ENCODE measurements at regions not wholly inside any gene's neighbourhood (a gene's known extent, or its start where the extent isn't known, plus 50 kb on each side); places are given as distances from the start of the nearest gene placed in this dataset.

DNA sequence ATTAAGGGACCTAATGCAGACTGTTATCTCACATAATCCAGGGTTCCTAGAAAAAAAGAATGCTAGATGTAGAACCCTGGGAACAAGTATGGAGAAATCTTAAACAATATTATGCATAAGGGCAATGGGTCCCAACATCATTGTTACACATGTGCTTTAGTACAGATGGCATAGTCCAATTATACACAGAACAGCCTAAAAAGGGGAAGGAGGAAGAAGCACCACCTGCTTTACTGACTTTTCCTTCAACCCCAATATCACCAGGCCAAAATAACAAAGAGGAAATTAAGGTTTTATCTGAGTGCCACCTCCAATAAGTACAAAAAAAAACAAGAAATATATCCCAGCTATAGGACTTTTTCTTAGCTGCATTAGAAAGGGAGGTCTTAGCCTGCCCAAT is 211.9 kb downstream of the RPS4Y2 start:
- Histone ChIP-seq H3K9me3 (no peaks in the 10 kb centered on the region), H3K27ac (no peak overlapping the region), H3K27me3 (no peaks in the 10 kb centered on the region), H3K4me1 (no peaks in the 10 kb centered on the region), H3K4me3 (no peak overlapping the region), H3K36me3 (no peaks in the 10 kb centered on the region)
- DNase-seq = no peak
- in situ Hi-C loops (cut with MboI; ENCODE audit: low pct_ligation_motif_present in 1 of 4, low pct_unique_long_range_greater_than_20kb in 1 of 4, low sequenced_read_pairs in 3 of 4) = no loop called here
- intact Hi-C loops (cut with DNase I; ENCODE audit: low total_unique reads) = no loop called here
- TF ChIP-seq POLR2AphosphoS5 (IDR thresholded peaks at IDR 0.05) (no peak), POLR2A (IDR thresholded peaks at IDR 0.05) (no peak), EP300 (IDR thresholded peaks at IDR 0.05; ENCODE audit: low read depth) (no peak)
- TF ChIP-seq, protein P1, sequence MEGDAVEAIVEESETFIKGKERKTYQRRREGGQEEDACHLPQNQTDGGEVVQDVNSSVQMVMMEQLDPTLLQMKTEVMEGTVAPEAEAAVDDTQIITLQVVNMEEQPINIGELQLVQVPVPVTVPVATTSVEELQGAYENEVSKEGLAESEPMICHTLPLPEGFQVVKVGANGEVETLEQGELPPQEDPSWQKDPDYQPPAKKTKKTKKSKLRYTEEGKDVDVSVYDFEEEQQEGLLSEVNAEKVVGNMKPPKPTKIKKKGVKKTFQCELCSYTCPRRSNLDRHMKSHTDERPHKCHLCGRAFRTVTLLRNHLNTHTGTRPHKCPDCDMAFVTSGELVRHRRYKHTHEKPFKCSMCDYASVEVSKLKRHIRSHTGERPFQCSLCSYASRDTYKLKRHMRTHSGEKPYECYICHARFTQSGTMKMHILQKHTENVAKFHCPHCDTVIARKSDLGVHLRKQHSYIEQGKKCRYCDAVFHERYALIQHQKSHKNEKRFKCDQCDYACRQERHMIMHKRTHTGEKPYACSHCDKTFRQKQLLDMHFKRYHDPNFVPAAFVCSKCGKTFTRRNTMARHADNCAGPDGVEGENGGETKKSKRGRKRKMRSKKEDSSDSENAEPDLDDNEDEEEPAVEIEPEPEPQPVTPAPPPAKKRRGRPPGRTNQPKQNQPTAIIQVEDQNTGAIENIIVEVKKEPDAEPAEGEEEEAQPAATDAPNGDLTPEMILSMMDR (IDR thresholded peaks at IDR 0.05) = no peak

DNA sequence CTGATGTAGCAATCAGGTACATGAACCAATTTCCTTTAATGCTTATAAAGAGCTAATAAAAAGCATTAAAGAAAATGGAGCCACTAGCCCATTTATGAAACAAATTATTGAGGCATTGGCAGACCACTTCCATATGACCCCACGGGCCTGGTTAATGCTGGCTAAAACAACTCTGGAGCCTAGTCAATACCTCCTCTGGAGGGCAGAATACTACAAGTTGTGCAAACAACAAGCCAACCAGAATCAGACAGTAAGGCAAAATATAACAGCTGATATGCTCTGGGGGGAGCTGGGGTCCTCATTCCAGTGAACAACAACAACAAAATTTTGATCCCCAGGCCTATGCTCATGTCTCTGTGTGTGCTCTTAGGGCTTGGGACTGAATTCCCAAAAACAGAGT is 212.3 kb downstream of the RPS4Y2 start:
- no peaks in the 10 kb centered on the region for H3K27me3 ChIP-seq
- in situ Hi-C loops (cut with MboI; ENCODE audit: low pct_ligation_motif_present in 1 of 4, low pct_unique_long_range_greater_than_20kb in 1 of 4, low sequenced_read_pairs in 3 of 4) = no loop called here
- H3K4me3 ChIP-seq = no peak overlapping the region
- H3K4me1 ChIP-seq = no peaks in the 10 kb centered on the region
- no peaks in the 10 kb centered on the region for H3K9me3 ChIP-seq
- 40% methylated on average over 1 of the region's 1 CpG; no CpG with 5 or more reads in 1 of the 2 donors for WGBS, 2 donors (ENCODE audit: low coverage in 1 of 2)
- no peaks in the 10 kb centered on the region for H3K36me3 ChIP-seq
- TF ChIP-seq POLR2AphosphoS5 (IDR thresholded peaks at IDR 0.05) (no peak), EP300 (IDR thresholded peaks at IDR 0.05; ENCODE audit: low read depth) (no peak), POLR2A (IDR thresholded peaks at IDR 0.05) (no peak)
- TF ChIP-seq, protein P1 (IDR thresholded peaks at IDR 0.05) = no peak
- no peak overlapping the region for H3K27ac ChIP-seq
- intact Hi-C loops (cut with DNase I; ENCODE audit: low total_unique reads) = no loop called here
- no peak for DNase-seq

DNA sequence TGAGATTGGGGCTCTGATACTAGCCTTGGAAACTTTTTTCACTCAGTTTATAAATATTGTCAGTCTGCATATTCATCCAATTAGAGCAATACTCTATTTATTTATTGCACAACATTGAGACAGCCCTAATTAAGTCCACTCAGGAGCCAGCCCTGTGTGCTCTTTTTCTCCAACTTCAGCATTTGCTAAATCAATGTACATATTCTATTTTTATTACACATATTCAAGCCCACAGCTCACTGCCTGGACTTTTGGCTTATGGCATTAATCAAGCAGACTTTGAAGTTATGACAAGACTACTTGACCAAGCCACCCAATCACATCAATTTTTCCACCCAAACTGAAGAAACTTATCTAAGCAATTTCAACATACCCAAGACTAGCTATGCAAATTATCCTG is 215.5 kb downstream of the RPS4Y2 start:
- intact Hi-C loops (cut with DNase I; ENCODE audit: low total_unique reads) (no loop called here), in situ Hi-C loops (cut with MboI; ENCODE audit: low pct_ligation_motif_present in 1 of 4, low pct_unique_long_range_greater_than_20kb in 1 of 4, low sequenced_read_pairs in 3 of 4) (no loop called here)
- Histone ChIP-seq H3K9me3 (no peaks in the 10 kb centered on the region), H3K27me3 (no peaks in the 10 kb centered on the region), H3K36me3 (no peaks in the 10 kb centered on the region), H3K4me3 (no peak overlapping the region), H3K4me1 (no peaks in the 10 kb centered on the region), H3K27ac (no peak overlapping the region)
- no peak for DNase-seq
- TF ChIP-seq EP300 (IDR thresholded peaks at IDR 0.05; ENCODE audit: low read depth) = no peak
- TF ChIP-seq, protein P1 (IDR thresholded peaks at IDR 0.05) = no peak
- TF ChIP-seq POLR2A (IDR thresholded peaks at IDR 0.05) = no peak
- TF ChIP-seq POLR2AphosphoS5 (IDR thresholded peaks at IDR 0.05) = no peak

DNA sequence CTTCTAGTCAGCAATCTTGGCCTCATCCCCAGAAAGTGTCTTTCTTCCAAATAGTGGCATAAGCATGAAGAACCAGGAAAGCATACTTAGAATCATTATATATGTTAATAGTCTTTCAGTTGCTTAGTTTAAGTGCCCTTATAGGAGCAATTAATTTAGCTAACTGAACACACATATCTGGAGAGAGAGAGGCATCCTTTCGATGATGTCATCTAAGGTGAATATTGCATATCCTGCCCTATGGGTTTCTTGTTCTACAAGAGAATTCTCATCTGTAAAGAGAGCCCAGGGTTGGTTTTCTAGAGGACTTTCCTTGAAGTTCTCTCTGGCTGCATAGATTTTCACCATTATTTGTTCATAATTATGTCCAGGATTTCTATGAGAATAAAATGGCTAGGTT is 230.1 kb downstream of the RPS4Y2 start:
- in situ Hi-C loops (cut with MboI; ENCODE audit: low pct_ligation_motif_present in 1 of 4, low pct_unique_long_range_greater_than_20kb in 1 of 4, low sequenced_read_pairs in 3 of 4) (no loop called here), intact Hi-C loops (cut with DNase I; ENCODE audit: low total_unique reads) (no loop called here)
- no peaks in the 10 kb centered on the region for H3K9me3 ChIP-seq
- no peak overlapping the region for H3K4me3 ChIP-seq
- peaks cover 0 to 4% (median 0%) of the 10 kb centered on the region in 4 donors for H3K4me1 ChIP-seq
- no peak for TF ChIP-seq POLR2AphosphoS5 (IDR thresholded peaks at IDR 0.05)
- TF ChIP-seq POLR2A (IDR thresholded peaks at IDR 0.05) = no peak
- TF ChIP-seq EP300 (IDR thresholded peaks at IDR 0.05; ENCODE audit: low read depth) = no peak
- TF ChIP-seq, protein P1 (IDR thresholded peaks at IDR 0.05) = no peak
- no peaks in the 10 kb centered on the region for H3K27me3 ChIP-seq
- H3K27ac ChIP-seq = no peak overlapping the region
- H3K36me3 ChIP-seq = no peaks in the 10 kb centered on the region
- DNase-seq = no peak
- 100% methylated on average over 1 of the region's 1 CpG; no CpG with 5 or more reads in 1 of the 2 donors for whole genome bisulfite sequencing, 2 donors (ENCODE audit: low coverage in 1 of 2)
